Loucy (cell line): ENCODE measurements at regions not wholly inside any gene's neighbourhood (a gene's known extent, or its start where the extent isn't known, plus 50 kb on each side); places are given as distances from the start of the nearest gene placed in this dataset.

ENCODE experiments used
- H2AFZ ChIP-seq: fragments of 200-600 bp; sonication (generic); 2 replicates; pipeline ENCODE4 v1.6.0; 2016; ENCODE audit warnings: antibody characterized with exemption, mild to moderate bottlenecking, low read length, moderate library complexity
- H3F3A ChIP-seq: fragments of 200-600 bp; 2 replicates; pipeline ENCODE4 v1.6.0; 2016; ENCODE audit warnings: antibody characterized with exemption, low read depth, mild to moderate bottlenecking
- H3K27me3 ChIP-seq: fragments of 200-600 bp; sonication (generic); 2 replicates; pipeline ENCODE4 v1.6.1; 2014; ENCODE audit warnings: low read length, mild to moderate bottlenecking; ENCODE audit not compliant: insufficient read depth, poor library complexity, severe bottlenecking
- H3K36me3 ChIP-seq: fragments of 200-600 bp; sonication (generic); 2 replicates; pipeline ENCODE4 v1.6.1; 2016; ENCODE audit warnings: low read length; ENCODE audit not compliant: insufficient read depth
- H3K4me1 ChIP-seq: fragments of 200-600 bp; sonication (generic); 2 replicates; pipeline ENCODE4 v1.5.1; 2014; ENCODE audit warnings: low read length, mild to moderate bottlenecking; ENCODE audit not compliant: insufficient read depth, poor library complexity, severe bottlenecking
- H3K4me2 ChIP-seq: fragments of 200-600 bp; sonication (generic); 2 replicates; pipeline ENCODE4 v1.6.0; 2014; ENCODE audit warnings: antibody characterized with exemption, low read length, low read depth, mild to moderate bottlenecking; ENCODE audit not compliant: poor library complexity, severe bottlenecking
- H3K4me3 ChIP-seq: fragments of 200-600 bp; sonication (generic); 2 replicates; pipeline ENCODE4 v1.5.1; 2014; ENCODE audit warnings: low read length, mild to moderate bottlenecking, mixed read lengths; ENCODE audit not compliant: poor library complexity, severe bottlenecking
- H3K79me2 ChIP-seq: fragments of 200-600 bp; sonication (generic); 2 replicates; pipeline ENCODE4 v1.6.1; 2014; ENCODE audit warnings: low read length; ENCODE audit not compliant: insufficient read depth
- H3K9ac ChIP-seq: fragments of 200-600 bp; sonication (generic); 2 replicates; pipeline ENCODE4 v1.6.0; 2014; ENCODE audit warnings: mild to moderate bottlenecking, low read depth, low read length, moderate library complexity; ENCODE audit not compliant: poor library complexity, severe bottlenecking
- H3K9me2 ChIP-seq: fragments of 200-600 bp; sonication (generic); replicated peaks from 2 replicates; pipeline ENCODE4 v1.6.1; 2016; ENCODE audit warnings: low read depth, low read length, mixed read lengths
- H3K9me3 ChIP-seq: fragments of 200-600 bp; sonication (generic); 2 replicates; pipeline ENCODE4 v1.6.1; 2014; ENCODE audit warnings: mild to moderate bottlenecking, antibody characterized with exemption, low read length, low read depth; ENCODE audit not compliant: insufficient read depth
- H4K20me1 ChIP-seq: fragments of 200-600 bp; sonication (generic); 2 replicates; pipeline ENCODE4 v1.6.0; 2014; ENCODE audit warnings: antibody characterized with exemption, low read length, mild to moderate bottlenecking; ENCODE audit not compliant: insufficient read depth, poor library complexity, severe bottlenecking
- EZH2phosphoT487 ChIP-seq: fragments of 200-600 bp; IDR thresholded peaks from 2 replicates; pipeline ENCODE4 v1.6.1; 2018; ENCODE audit warnings: antibody characterized with exemption, mild to moderate bottlenecking, moderate library complexity, borderline replicate concordance
- TF ChIP-seq, protein P1 (sequence below): fragments of 200-600 bp; sonication (generic); conservative IDR thresholded peaks from 2 replicates; pipeline ENCODE4 v1.5.1; 2014; ENCODE audit warnings: mild to moderate bottlenecking, antibody characterized with exemption, low read length

DNA sequence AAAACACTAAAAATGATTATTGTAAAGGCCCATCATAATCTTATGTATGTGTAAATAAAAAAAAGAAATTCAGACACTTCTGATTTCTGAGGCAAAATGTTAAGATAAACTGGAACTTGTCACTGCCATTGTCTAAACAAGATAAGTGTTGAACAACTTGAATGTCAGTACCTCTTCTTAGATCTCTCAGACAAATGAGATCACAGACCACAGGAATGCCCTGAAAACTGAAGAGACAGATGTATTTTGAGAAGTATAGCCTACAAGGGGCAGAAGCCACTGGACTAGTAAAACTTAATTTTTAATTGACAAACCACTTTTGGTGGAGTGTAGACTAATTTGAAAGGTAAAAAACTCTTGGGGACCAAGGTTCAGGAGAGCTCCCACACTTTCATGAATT lies 375.5 kb upstream of the SLITRK5 start:
- H2AFZ ChIP-seq = no peak overlapping the region
- no peaks in the 10 kb centered on the region for H3F3A ChIP-seq
- H3K27me3 ChIP-seq = no peaks in the 10 kb centered on the region
- H4K20me1 ChIP-seq = no peaks in the 10 kb centered on the region
- H3K9me3 ChIP-seq = no peaks in the 10 kb centered on the region
- H3K9me2 ChIP-seq = 0 out of 2 replicates have a peak, but pooled peaks cover 3% of the 10 kb centered on the region
- no peak overlapping the region for H3K4me2 ChIP-seq
- TF ChIP-seq, protein P1, sequence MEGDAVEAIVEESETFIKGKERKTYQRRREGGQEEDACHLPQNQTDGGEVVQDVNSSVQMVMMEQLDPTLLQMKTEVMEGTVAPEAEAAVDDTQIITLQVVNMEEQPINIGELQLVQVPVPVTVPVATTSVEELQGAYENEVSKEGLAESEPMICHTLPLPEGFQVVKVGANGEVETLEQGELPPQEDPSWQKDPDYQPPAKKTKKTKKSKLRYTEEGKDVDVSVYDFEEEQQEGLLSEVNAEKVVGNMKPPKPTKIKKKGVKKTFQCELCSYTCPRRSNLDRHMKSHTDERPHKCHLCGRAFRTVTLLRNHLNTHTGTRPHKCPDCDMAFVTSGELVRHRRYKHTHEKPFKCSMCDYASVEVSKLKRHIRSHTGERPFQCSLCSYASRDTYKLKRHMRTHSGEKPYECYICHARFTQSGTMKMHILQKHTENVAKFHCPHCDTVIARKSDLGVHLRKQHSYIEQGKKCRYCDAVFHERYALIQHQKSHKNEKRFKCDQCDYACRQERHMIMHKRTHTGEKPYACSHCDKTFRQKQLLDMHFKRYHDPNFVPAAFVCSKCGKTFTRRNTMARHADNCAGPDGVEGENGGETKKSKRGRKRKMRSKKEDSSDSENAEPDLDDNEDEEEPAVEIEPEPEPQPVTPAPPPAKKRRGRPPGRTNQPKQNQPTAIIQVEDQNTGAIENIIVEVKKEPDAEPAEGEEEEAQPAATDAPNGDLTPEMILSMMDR = no peak
- TF ChIP-seq EZH2phosphoT487 = no peak
- no peaks in the 10 kb centered on the region for H3K4me1 ChIP-seq
- no peak overlapping the region for H3K4me3 ChIP-seq
- no peaks in the 10 kb centered on the region for H3K36me3 ChIP-seq
- no peak overlapping the region for H3K9ac ChIP-seq
- H3K79me2 ChIP-seq = no peaks in the 10 kb centered on the region

DNA sequence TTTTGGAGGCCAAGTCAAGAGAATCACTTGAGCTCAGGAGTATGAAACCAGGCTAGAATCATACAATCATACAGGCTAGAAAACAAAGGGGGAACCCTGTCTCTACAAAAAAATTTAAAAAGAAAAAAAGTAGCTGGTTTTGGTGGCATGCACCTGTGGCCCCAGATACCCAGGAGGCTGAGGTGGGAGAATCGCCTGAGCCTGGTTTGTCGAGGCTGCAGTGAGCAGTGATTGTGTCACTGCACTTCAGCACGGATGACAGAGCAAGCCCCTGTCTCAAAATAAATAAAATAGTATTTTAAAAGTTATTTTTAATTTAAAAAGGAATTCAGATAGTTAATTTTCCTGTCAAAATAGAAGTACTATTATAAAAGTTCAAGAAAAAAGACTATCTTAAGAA lies 369.1 kb upstream of the SLITRK5 start:
- Histone ChIP-seq H3K9me3 (no peaks in the 10 kb centered on the region), H3K9ac (no peak overlapping the region), H3K79me2 (no peaks in the 10 kb centered on the region), H2AFZ (no peak overlapping the region), H3K4me3 (no peak overlapping the region), H3K4me2 (no peak overlapping the region), H4K20me1 (no peaks in the 10 kb centered on the region), H3K4me1 (no peaks in the 10 kb centered on the region), H3K9me2 (no peaks in the 10 kb centered on the region), H3F3A (no peaks in the 10 kb centered on the region), H3K36me3 (no peaks in the 10 kb centered on the region), H3K27me3 (no peaks in the 10 kb centered on the region)
- TF ChIP-seq, protein P1 = no peak
- no peak for TF ChIP-seq EZH2phosphoT487

DNA sequence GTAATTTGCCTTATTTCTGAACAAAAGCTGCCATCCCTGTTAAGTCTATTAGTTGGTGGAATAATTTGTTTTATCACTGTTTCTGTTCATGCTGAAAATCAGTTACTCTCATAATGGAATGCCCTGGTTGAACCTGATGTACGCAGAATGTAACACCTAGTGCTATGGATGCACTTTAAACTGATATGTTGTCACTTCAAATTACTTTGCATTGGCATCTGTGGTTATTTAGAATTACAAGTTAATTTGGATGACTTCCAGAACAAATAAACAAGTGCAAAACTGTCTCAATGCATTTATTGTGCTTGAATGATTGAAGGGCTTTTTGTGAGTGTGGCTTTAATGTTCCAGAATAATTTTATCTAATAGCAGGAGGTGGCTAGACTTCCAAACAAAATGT lies 368.2 kb upstream of the SLITRK5 start:
- H3K4me3 ChIP-seq = no peak overlapping the region
- H3K36me3 ChIP-seq = no peaks in the 10 kb centered on the region
- H3F3A ChIP-seq = no peaks in the 10 kb centered on the region
- no peaks in the 10 kb centered on the region for H3K9me2 ChIP-seq
- no peak overlapping the region for H3K9ac ChIP-seq
- no peaks in the 10 kb centered on the region for H3K4me1 ChIP-seq
- H3K27me3 ChIP-seq = no peaks in the 10 kb centered on the region
- TF ChIP-seq EZH2phosphoT487 = no peak
- TF ChIP-seq, protein P1 = no peak
- no peaks in the 10 kb centered on the region for H4K20me1 ChIP-seq
- no peak overlapping the region for H3K4me2 ChIP-seq
- H3K9me3 ChIP-seq = no peaks in the 10 kb centered on the region
- no peaks in the 10 kb centered on the region for H3K79me2 ChIP-seq
- H2AFZ ChIP-seq = no peak overlapping the region
